RKO (cell line): ENCODE measurements at regions not wholly inside any gene's neighbourhood (a gene's known extent, or its start where the extent isn't known, plus 50 kb on each side); places are given as distances from the start of the nearest gene placed in this dataset.
A peak's percentile ranks its signal among the peaks of the same experiment; 100 is the strongest.
"Not testable (repeated sequence)": the region's sequence is repeated elsewhere in the genome, so short reads cannot be mapped to it uniquely, and the experiment has no call there.

Source experiments
- DNase-seq: peaks from one replicate; pipeline ENCODE4 v3.0.0-alpha.2; 2016; ENCODE audit warnings: low spot score

DNA sequence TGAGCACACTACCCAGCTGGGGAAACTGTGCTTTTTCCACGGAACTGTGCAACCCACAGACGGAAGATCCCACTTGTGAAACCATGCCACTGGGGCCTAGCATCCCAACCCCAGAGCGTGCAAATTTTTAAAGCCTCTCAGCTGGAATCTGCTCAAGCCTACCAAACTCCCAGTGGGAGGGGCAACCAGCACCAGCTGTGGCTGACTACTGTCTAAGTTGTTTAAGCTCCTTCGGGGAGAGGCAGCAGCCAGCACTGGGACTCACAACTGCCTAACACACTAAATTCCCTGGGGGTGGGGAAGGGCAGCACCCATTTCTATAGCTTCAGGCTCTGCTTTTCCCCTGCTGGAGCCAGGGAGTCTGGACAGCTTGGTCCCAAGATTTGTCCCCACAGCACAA, 287.6 kb upstream of the MSX2 start:
- no peak for DNase-seq

DNA sequence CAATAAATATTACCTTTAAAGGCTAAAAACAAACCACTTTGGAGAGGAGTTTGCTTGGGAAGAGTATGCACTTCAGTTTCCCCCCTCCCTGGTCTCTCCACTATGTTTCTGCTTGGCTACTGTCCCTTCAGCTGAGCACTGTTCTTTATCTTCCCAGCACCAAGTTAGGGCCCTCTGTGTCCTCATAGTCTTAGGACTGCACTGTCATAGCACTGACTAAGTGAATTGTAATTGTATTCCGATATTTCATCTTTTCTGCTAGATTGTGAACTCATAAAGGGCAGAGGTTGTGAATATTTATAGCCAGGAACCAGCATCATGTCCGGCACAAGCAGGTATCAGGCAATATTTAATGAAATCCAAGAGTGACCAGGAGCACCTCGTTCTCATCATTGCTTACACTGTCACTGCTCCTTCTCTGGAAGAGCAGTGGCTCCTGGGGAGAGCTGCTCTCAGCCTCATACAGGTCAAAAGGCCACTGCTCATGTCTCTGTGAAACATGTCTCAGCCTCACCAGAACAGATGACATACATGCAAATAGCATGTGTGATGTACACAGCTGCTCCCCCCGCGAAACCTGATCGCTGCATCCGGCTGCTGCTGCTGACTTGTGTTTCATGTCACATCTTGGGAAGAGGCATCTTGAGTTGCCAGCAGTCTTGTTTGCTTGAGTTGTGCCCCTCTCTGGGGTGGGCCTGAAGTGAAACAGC, 279.7 kb upstream of the MSX2 start:
- DNase-seq: no peak

DNA sequence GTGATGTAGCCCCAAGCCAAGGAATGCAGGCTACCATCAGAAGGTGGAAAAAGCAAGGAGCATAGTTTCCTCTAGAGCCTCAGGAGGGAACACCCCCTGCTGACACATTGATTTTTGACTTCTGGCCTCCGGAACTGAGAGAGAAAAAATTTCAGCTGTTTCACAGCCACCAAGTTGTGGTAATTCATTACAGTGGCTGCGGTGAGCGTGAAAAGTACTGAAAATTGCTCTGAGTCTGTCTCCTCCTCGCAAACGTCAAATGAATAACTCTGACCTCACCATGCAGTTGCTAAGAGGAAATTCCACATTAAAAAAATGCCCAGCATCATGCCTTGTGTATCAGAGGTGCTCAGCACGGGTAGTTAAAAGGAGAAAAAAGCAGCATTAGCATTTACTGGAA, 277.9 kb upstream of the MSX2 start:
- no peak for DNase-seq

DNA sequence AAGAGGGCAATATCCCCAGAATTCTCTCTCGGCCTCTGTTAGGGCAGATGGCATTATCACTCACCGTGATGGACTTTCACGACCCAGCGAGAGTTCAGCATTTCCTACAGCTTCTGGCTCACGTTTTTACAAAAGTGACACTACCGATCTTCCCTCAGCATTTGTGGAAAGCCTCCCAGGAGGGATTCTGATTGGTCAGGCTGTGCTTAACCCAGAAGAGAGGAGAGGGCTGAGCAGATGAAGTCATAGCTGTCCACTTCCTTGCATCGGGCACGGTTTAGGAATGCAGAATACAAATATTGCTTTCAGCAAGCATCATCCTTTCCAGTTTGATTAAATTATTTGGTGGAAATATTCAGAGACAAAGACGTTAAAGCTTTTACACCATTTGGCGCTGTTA, 277.4 kb upstream of the MSX2 start:
- no peak for DNase-seq

DNA sequence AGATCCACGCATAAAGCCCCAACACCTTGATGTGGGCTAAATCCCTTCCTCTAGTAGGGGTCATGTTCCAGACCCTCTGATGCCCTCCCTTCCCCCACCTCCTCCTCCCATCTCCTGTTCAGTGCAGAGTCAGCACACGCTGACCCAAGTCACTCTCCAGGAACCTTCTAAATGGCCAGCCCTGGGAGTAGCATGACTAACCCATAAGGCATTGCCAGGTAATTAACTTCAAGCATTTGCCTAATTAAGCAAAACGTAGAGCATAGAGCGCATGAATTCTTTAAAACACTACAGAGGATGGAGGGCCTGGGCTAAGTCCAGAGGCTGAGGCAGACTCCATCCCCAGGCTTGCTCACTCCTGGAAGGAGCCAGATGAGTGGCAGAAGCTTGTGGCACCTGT, 276.3 kb upstream of the MSX2 start:
- DNase-seq: no peak

DNA sequence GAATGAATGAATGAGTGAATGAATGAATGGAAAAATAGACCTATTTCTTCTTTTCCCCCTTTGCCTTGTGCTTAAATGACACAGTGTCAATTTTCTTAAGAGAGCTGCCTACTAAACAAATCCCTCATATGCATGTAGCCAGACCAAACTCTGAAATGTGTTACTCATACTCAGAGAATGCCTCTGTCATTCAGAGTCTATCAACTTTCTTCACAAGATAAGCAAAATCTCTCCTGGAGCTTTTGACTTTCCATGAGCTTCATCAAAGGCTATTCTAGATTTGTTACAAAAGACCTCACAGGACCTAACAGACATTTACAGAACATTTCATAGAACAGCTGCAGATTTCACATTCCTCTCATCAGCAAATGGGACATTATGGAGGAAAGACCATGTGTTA, 275.7 kb upstream of the MSX2 start:
- no peak for DNase-seq

DNA sequence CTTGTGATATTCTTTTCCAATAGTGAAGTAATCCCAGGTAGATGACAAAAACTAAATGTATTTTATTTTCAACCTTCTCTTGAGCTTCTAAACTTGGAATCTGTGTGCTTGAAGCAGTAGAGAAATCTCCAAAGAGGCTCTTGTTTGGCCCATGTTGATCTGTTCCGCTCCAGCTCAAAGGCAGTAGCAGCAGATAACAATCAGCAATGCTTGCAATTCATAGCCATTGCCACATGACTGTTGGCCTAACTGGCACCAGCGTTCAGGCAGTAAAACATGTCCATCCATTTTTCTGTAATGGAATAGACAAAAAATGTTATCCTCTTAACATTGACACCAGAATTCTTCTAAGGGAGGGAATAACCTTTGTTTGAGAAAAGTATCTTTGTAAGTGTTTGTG, 270.7 kb upstream of the MSX2 start:
- DNase-seq: no peak

DNA sequence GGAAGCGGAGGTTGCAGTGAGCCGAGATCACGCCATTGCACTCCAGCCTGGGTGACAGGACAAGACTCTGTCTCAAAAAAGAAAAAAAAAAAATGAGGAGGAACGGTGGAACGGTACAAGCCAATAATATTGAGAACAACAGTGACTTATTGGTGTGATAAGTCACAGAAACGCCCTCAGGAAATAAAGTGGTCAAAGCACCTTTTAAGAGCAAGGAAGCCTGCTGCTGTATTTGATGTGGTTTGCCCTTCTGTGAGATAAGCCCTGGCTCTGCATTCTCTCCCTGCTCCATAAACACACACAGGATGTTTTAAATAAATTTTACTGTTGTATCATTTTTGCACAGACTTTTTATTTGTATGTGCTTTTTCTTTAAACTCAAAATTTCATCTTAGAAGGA, 269.9 kb upstream of the MSX2 start:
- no peak for DNase-seq

DNA sequence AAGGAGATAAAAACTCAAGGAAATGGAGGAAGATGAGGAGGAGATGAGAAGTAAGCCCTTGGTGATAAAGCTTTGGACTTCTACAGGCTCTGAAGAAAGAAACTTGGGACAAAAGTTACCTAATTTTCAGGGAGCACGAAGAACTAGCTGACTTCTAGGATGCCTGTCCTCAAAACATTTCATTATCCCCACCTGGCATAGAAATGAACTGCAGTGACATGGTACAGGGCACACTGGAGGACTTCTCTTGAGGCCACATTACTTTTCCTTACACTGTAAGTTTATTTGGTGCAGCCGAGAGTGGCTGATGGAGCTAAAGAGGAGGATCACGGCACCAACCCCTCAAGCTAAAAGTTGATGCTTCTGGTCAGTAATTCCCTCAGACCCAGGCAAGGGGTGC, 269.5 kb upstream of the MSX2 start:
- no peak for DNase-seq

DNA sequence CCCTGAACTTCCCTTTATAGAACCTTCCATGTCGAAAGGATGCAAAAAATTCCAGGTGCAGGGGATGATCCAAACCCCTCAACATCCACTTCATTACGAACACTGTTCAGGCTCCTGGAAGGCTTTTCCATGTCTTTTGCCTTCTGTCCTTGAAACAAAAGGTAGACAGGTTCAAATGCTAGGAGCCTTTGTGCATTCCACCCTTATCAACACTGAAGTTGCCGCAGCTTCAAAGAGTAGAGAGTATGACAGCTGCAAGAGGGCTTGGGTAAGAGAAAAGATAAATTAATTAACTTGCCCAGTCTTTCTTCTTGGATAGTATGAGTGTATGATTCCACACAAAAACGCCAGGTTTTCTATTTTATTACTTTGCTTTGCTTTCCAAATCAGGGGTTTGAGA, 269.1 kb upstream of the MSX2 start:
- no peak for DNase-seq

DNA sequence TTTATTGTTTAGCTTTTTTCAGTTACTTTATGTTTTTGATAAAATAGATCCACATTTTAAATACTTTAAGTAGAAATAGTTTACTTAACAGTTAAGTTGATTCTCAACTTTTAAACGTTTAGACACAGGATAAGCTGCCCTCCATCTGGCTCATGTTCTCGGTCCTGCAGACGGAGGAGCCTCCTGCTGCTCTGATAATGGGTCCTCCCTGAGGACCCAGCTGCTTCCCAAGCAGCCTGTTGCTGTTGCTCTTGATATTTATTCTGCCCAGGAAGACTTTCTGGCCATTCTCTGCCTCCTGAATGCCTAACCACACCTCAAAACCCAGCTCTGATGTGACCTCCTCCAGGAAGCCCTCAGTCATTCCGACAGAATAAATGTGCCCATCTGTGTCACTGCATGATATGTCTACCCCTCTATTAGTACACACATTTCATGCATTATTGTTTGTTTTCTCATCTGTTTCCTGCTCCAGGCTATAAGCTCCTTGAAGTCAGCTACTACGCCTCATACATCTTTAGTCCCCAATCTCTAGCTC, 267.2 kb upstream of the MSX2 start:
- DNase-seq: no peak

DNA sequence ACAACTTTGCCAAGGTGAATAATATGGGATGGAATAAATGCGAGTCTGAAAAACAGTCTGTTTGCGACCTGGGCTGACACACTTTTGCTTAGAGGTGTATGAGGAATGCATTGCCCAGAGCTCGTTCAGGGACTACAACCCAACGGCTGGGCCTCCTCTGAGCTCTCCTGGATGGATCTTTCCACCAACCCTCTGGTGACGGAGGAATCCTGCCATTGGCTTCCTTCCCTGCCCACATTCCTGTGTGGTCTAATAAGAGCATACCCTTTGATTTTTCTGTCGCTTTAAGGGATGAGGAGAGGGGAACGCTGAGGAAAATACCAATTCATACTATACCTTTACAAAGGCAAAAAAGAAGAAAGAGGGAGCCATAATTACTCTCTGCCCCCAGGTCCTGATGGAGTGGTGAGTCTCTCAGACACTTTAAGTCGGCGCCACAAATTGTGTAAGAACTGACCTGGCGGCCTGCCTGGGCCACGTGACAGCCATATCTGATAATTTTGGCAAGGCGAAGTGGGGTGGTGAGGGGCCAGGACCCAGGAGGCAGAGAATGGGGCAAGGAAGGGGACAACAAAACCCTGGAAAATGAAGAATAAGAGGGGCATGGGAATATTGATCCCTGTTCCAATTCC, 265.2 kb upstream of the MSX2 start:
- no peak for DNase-seq

DNA sequence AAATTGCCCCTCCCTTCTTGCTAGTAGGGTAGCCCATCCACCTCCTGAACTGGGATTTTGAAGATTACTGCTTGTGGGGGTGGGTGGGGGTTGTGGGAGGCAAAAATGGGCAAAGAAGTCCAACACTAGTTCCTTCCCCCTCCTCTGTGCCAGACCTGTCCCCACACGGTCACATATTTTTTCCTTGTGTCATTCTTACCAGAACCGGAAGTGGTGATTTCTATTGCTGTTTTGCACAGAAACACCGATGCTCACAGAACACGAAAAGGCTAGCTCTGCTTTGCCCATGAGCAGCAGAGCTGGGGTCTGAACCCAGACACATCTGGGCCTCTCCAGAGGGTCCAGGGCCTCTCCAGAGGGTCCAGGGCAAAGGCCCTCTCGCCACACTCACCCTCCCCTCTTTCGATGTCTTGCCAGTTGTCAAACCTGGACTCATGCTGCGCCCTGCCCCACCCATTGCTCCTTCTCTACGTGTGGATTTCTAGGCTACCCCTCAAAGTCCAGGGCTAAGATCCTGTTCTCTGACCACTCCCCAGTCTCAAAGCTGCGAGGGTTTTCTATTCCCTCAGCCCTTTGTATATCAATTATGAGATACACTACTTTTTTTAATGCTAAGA, 264.4 kb upstream of the MSX2 start:
- no peak for DNase-seq

DNA sequence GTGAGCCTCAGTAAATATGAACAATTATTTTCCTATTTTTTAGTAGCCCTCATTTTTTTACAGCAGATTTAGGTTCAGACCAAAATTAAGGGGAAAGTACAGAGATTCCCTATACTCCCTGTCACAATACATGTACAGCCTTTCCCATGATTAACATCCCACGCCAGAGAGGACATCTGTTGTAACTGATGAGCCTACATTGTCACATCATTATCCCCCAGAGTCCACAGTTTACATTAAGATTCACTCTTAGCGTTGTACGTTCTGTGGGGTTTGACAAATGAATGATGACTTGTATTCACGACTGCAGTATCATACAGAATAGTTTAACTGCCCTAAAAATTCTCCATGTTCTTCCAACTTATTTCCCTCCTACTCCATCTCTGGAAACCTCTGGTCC, 262.3 kb upstream of the MSX2 start:
- DNase-seq: no peak

DNA sequence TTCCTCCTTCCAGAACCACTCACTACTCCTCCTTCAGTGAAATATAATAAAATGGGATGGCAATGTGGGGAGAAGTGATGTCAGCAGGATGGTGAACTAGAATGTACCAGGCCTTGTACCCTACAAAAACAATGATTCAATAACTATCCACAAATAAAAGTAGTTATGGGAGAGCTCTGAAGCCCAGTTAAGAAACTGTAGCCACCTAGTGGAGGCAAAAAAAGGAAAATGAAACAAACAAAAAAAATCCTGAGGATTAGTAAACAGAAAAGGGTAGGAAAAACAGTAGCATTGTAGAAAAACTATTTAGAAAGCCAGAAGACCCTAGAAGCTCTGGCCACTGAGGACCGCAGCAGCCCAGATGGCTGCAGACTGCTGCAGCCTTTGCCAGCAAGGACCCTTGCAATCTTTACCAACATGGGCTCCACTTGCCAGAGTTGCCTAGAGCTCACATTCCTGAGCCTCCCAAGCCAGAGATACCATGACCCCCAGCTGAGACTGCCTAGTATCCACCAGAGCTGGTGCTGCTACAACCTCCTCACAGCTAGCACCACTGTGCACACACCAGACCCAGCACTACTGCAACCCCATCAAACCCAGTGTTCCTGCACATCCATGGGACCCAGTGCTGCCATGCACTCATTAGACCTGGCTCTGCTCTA, 259.7 kb upstream of the MSX2 start:
- DNase-seq: no peak

DNA sequence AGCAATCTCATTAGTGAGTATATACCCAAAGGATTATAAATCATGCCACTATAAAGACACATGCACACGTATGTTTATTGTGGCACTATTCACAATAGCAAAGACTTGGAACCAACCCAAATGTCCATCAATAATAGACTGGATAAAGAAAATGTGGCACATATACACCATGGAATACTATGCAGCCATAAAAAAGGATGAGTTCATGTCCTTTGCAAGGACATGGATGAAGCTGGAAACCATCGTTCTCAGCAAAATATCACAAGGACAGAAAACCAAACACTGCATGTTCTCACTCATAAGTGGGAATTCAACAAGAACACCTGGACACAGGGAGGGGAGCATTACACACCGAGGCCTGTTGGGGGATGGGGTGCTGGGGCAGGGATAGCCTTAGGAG, 252.9 kb upstream of the MSX2 start:
- DNase-seq: not testable (repeated sequence)

DNA sequence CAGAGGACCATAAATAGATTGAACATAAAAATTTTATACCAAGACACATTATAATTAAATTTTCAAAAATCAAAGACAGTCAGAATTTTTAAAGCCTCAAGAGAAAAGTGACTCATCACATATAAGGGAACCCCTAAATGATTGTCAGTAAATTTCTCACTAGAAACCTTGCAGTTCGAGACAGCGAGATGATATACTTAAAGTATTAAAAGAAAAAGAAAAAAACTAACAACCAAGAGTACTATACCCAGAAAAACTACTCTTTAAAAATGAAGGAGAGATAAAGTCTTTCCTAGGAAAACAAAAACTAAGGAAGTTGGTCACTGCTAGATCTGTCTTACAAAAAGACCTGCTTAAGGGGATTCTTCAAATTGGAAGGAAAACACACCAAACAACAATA, 251.4 kb upstream of the MSX2 start:
- no peak for DNase-seq

DNA sequence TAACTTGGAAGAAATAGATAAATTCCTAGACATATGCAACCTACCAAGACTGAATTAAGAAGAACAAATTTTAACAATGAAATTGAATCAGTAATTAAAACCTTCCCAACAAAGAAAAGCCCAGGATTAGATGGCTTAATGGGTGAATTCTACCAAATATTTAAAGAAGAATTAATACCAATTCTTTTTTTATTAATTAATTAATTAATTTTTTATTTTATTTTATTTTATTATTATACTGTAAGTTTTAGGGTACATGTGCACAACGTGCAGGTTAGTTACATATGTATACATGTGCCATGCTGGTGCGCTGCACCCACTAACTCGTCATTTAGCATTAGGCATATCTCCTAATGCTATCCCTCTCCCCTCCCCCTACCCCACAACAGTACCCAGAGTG, 248.4 kb upstream of the MSX2 start:
- not testable (repeated sequence) for DNase-seq

DNA sequence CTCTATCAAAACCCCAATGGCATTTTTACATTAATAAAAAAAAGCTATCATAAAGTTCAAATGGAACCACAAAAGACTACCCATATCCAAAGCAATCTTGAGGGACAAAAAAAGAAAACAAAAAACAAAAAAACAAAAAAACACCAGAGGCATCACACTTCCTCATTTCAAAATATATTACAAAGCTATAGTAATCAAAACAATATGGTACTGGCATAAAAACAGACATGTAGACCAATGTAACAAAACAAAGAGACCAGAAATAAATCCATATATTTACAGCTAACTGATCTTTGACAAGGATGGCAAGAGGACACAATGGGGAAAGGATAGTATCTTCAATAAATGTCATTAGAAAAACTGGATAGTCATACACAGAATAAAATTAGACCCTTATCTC, 245.1 kb upstream of the MSX2 start:
- DNase-seq: no peak

DNA sequence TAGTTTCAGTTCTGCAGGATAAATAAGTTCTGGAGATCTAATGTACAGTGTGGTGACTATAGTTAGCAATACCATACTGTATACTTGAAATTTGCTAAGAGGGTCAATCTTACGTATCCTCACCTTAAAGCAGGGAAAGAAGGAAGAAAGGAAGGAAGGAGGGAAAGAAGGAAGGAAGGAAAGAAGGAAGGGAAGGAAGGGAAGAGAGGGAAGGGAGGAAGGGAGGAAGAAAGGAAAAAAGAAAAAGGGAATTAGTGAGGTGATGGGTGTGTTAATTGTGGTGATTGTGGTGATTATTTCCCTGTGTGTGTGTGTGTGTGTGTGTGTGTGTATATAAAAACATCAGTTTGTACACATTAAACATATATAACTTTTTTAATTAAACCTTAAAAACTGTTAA, 242.6 kb upstream of the MSX2 start:
- DNase-seq: no peak

DNA sequence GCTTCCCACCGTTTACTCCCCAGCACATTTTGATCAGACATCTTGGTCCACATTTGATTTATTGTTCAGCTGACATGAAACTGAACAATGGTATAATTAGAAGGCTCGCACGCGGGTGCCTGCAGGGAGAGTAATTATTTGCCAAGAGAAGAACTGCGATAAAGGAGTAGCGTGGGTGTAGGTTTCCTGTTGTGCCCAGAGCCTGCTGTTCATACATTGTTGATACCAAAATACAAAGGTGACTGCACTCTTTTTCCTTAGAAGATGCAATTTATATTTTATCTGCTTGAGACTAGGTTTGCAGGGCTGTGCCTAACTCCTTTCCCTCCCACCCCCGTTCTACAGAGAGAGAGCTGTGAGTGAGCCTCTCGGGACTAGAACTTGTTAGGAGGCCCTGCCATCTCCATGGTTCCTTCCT, 241.8 kb upstream of the MSX2 start:
- no peak for DNase-seq

DNA sequence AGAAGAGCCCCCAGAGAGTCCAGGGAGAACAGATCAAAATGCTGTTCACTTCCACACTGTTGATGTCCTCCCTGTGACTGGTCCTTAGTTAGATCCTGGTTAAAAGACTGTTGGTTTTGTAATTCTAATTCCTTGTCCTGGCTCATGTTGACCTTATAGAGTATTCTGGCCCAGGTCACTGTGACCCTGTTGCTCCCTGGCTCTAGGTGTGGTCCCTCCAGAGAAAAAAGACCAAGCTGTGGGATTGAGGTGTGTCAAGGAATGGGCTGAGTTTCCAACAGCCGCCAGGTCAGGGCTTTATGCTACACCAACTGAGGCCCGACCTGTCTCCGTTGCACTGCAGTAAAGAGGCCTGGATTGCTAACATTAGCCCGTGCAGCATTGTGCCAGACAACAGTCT, 241.0 kb upstream of the MSX2 start:
- no peak for DNase-seq

DNA sequence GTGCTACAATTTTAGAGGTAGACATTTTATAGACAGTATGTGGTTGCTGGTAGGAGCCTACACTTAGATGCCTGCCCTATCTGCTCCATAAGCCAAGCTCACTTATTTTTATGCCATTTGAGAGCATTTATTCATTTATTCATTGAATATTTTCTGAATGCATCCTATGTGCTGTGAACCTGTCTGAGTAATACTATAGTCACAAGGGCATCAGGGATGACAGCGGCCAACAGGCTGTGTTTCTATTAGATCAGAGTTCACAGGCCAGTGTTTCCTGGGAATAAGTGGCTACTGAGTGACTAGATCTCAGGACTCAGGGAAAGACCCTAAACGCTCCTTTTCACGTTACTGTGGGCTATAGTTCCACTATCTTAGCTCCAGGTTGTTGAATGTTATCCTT, 235.2 kb upstream of the MSX2 start:
- DNase-seq: peak; percentile 14
